Transverse colon (tissue), 4 donors: ENCODE measurements at regions not wholly inside any gene's neighbourhood (a gene's known extent, or its start where the extent isn't known, plus 50 kb on each side); places are given as distances from the start of the nearest gene placed in this dataset.

Experiments
- DNase-seq: peaks from one replicate; pipeline ENCODE4 v3.0.0-alpha.2; 2019
- H3K27ac ChIP-seq, 4 donors: fragments of 200-600 bp; sonication (generic); 2 replicates each; pipeline ENCODE4 v1.5.1; 2016 to 2018; ENCODE audit warnings: inconsistent platforms in 4 of 4
- H3K27me3 ChIP-seq: fragments of 200-600 bp; sonication (generic); 2 replicates; pipeline ENCODE4 v1.5.1; 2017; ENCODE audit warnings: inconsistent platforms
- H3K36me3 ChIP-seq, 4 donors: fragments of 200-600 bp; sonication (generic); 2 replicates each; pipeline ENCODE4 v1.5.1; 2017 to 2019; ENCODE audit warnings: inconsistent platforms in 4 of 4
- H3K4me1 ChIP-seq, 4 donors: fragments of 200-600 bp; sonication (generic); 2 replicates each; pipeline ENCODE4 v1.5.1; 2017 to 2020; ENCODE audit warnings: inconsistent platforms in 4 of 4
- H3K4me3 ChIP-seq, 4 donors: fragments of 200-600 bp; sonication (generic); 1 replicate in 1 of 4; 2 replicates in 3 of 4; pipeline versions ENCODE4 v1.5.1 to v1.6.1; 2017 to 2019; ENCODE audit warnings: inconsistent platforms in 4 of 4
- H3K9me3 ChIP-seq, 2 donors: fragments of 200-600 bp; sonication (generic); 2 replicates each; pipeline ENCODE4 v1.5.1; 2017 to 2019; ENCODE audit warnings: inconsistent platforms in 2 of 2
- EP300 ChIP-seq: sonication (generic); formaldehyde crosslinking; IDR thresholded peaks from one replicate; pipeline ENCODE4 v1.6.1; 2017; ENCODE audit warnings: antibody characterized with exemption, low read depth
- POLR2A ChIP-seq: fragments of 450-650 bp; IDR thresholded peaks from one replicate; pipeline ENCODE4 v1.6.1; 2016; ENCODE audit warnings: antibody characterized with exemption, mild to moderate bottlenecking, moderate library complexity
- POLR2AphosphoS5 ChIP-seq, 3 donors: sonication (generic); formaldehyde crosslinking; IDR thresholded peaks; one replicate each; pipeline ENCODE4 v1.6.1; 2016; ENCODE audit warnings: antibody characterized with exemption in 3 of 3
- WGBS, 2 donors: methylation state at CpG; one replicate each; pipeline ENCODE4 v1.1.5; 2018; ENCODE audit warnings: low coverage in 1 of 2; 5-methylcytosine and 5-hydroxymethylcytosine counted together
- in situ Hi-C, 4 donors: fragments of 200-750 bp; cut with MboI; loops; one replicate each; pipeline versions ENCODE4 v1.15.0 to v1.15.1; 2017; ENCODE audit warnings: low sequenced_read_pairs in 3 of 4, low pct_ligation_motif_present in 1 of 4, low pct_unique_long_range_greater_than_20kb in 1 of 4
- intact Hi-C: fragments of 100-400 bp; cut with DNase I; formaldehyde crosslinking; loops from one replicate; pipeline ENCODE4 v1.15.1; 2023; ENCODE audit warnings: low total_unique reads
- TF ChIP-seq, protein P1 (sequence below), 5 experiments: fragments of 200-600 bp in 3 of 5; fragments of 450-650 bp in 2 of 5; sonication (generic) in 3 of 5; IDR thresholded peaks; 1 replicate in 2 of 5; 2 replicates in 3 of 5; pipeline ENCODE4 v1.5.1; 2016 to 2017; ENCODE audit warnings: antibody characterized with exemption in 5 of 5, inconsistent platforms in 3 of 5, mild to moderate bottlenecking in 2 of 5, moderate library complexity in 1 of 5

DNA sequence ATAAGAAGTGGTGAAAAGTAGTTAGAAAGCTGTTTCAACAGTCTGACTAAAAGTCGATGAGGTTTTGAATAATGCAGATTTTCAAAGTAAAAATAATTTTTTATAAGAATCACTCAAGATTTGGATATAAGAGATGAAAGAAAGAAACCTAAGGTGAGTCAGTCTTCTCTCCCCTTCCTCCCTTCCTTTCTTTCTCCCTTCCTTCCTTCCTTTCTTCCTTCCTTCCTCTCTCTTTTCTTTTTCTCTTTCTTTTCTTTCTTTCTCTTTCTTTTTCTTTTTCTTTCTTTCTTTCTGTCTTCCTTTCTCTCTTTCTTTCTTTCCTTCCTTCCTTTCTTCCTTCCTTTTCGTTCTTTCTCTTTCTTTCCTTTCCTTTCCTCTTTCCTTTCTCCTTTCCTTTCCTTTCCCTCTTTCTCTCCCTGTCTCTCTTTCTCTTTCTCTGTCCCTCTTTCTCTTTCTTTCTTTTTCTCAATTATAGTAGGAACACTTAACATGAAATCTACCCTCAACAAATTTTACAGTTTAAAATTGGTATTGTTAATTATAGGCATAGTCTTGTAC, 308.6 kb downstream of the ARL4A start:
- no peaks in the 10 kb centered on the region for H3K9me3 ChIP-seq
- intact Hi-C loops (no loop called here), in situ Hi-C loops (no loop called here)
- H3K4me3 ChIP-seq, result no peak overlapping the region
- no peak for DNase-seq
- TF ChIP-seq EP300, result no peak
- TF ChIP-seq POLR2A, result no peak
- TF ChIP-seq, protein P1, sequence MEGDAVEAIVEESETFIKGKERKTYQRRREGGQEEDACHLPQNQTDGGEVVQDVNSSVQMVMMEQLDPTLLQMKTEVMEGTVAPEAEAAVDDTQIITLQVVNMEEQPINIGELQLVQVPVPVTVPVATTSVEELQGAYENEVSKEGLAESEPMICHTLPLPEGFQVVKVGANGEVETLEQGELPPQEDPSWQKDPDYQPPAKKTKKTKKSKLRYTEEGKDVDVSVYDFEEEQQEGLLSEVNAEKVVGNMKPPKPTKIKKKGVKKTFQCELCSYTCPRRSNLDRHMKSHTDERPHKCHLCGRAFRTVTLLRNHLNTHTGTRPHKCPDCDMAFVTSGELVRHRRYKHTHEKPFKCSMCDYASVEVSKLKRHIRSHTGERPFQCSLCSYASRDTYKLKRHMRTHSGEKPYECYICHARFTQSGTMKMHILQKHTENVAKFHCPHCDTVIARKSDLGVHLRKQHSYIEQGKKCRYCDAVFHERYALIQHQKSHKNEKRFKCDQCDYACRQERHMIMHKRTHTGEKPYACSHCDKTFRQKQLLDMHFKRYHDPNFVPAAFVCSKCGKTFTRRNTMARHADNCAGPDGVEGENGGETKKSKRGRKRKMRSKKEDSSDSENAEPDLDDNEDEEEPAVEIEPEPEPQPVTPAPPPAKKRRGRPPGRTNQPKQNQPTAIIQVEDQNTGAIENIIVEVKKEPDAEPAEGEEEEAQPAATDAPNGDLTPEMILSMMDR (IDR thresholded peaks at IDR 0.05), result no peak
- TF ChIP-seq POLR2AphosphoS5 (IDR thresholded peaks at IDR 0.05), result no peak
- 71 to 86% methylated on average over 2 of the region's 2 CpGs for WGBS, 2 donors
- H3K27ac ChIP-seq, result no peak overlapping the region
- H3K27me3 ChIP-seq, result no peaks in the 10 kb centered on the region
- no peaks in the 10 kb centered on the region for H3K4me1 ChIP-seq
- no peaks in the 10 kb centered on the region for H3K36me3 ChIP-seq

DNA sequence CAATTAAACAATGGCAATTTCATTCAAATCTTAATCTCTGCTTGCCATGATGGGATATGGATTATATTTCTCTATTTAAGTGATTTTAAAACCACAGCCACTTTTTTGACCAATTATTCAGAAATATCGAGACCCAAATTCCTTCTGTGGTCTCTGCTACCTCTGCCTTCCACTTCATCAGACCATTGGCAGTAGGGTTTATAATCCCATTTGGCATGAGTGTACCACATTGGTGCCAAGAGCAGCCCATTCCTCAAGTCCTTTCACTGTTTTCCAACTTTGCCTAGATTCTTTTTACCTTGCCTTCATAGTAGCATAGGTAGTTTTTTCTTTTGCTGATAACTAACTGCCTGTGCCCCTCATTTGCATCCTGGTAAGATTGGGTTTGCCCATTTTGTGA, 319.9 kb downstream of the ARL4A start:
- Histone ChIP-seq H3K27ac (no peak overlapping the region), H3K4me1 (no peaks in the 10 kb centered on the region), H3K36me3 (no peaks in the 10 kb centered on the region), H3K9me3 (no peaks in the 10 kb centered on the region), H3K27me3 (no peaks in the 10 kb centered on the region), H3K4me3 (no peak overlapping the region)
- TF ChIP-seq, protein P1 (IDR thresholded peaks at IDR 0.05), result no peak
- no peak for TF ChIP-seq POLR2AphosphoS5 (IDR thresholded peaks at IDR 0.05)
- TF ChIP-seq POLR2A, result no peak
- TF ChIP-seq EP300, result no peak
- DNase-seq, result no peak
- intact Hi-C loops, result no loop called here
- WGBS, 2 donors, result 84 to 91% methylated on average over 1 of the region's 1 CpG
- in situ Hi-C loops, result no loop called here

GRCh38 chr7:13009517-13009916, 322.1 kb downstream of the ARL4A start:
- TF ChIP-seq POLR2A (no peak), POLR2AphosphoS5 (IDR thresholded peaks at IDR 0.05) (no peak), EP300 (no peak)
- TF ChIP-seq, protein P1 (IDR thresholded peaks at IDR 0.05), result no peak
- in situ Hi-C loops, result no loop called here
- no peak overlapping the region for H3K4me3 ChIP-seq
- no peak for DNase-seq
- 91 to 100% methylated on average over 3 of the region's 3 CpGs for WGBS, 2 donors
- H3K36me3 ChIP-seq, result no peaks in the 10 kb centered on the region
- no peak overlapping the region for H3K27ac ChIP-seq
- intact Hi-C loops, result no loop called here
- no peaks in the 10 kb centered on the region for H3K27me3 ChIP-seq
- H3K9me3 ChIP-seq, result no peaks in the 10 kb centered on the region
- no peaks in the 10 kb centered on the region for H3K4me1 ChIP-seq

DNA sequence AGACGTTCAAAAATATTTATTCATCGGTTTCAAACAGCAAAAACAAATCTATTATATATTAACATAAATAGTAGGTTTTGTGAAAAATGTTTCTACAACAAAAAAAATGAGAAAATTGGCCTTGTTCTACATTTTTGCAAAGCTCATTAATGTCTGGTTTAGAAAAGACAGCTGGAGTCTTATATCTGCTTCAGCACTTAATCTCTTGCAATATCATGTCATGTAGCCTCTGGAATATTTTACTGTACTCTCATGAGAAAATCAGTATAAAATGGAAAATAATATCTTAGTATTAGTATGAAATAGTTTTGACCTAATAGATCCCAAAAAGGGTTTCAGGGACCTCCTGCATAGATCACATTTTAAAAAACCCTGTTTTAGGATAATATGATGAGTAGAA, 326.6 kb downstream of the ARL4A start:
- no peak for DNase-seq
- no peaks in the 10 kb centered on the region for H3K27me3 ChIP-seq
- no peak overlapping the region for H3K27ac ChIP-seq
- TF ChIP-seq, protein P1 (IDR thresholded peaks at IDR 0.05), result no peak
- TF ChIP-seq EP300, result no peak
- no peak for TF ChIP-seq POLR2A
- TF ChIP-seq POLR2AphosphoS5 (IDR thresholded peaks at IDR 0.05), result no peak
- intact Hi-C loops (no loop called here), in situ Hi-C loops (no loop called here)
- no peak overlapping the region for H3K4me3 ChIP-seq
- H3K9me3 ChIP-seq, result no peaks in the 10 kb centered on the region
- no peaks in the 10 kb centered on the region for H3K36me3 ChIP-seq
- peaks cover 0 to 11% (median 4%) of the 10 kb centered on the region in 4 donors for H3K4me1 ChIP-seq
- 66 to 80% methylated on average over 2 of the region's 2 CpGs for WGBS, 2 donors
